Fibroblast of the conjunctiva (primary cell): ENCODE measurements at regions not wholly inside any gene's neighbourhood (a gene's known extent, or its start where the extent isn't known, plus 50 kb on each side); places are given as distances from the start of the nearest gene placed in this dataset.
"Not testable (repeated sequence)": the region's sequence is repeated elsewhere in the genome, so short reads cannot be mapped to it uniquely, and the experiment has no call there.

Experiments used
- DNase-seq: peaks from one replicate; pipeline ENCODE4 v3.0.0-alpha.2; 2010; ENCODE audit warnings: low read depth

DNA sequence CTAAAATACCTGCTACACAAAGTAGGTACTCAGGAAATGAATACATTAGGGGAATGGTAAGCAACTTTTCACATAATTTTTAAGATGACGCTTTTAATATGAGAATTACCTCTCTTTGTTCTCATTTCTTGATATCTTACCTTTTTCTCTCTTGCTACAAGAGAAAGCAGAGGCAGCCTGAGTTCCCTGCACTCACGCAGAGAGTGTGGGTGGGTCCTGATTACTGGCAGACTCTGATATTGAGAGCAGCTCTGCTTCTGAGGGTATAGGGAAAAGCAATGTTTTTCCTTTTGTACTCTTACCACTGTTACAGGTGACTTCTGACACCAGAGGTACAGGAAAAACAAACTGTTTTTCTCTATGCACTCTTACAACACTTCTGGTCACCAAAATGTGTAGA lies 420.2 kb upstream of the TMTC1 start:
- no peak for DNase-seq

GRCh38 chr12:30202521-30203254 lies 418.9 kb upstream of the TMTC1 start:
- no peak for DNase-seq

GRCh38 chr12:30201301-30202160 lies 417.8 kb upstream of the TMTC1 start:
- no peak for DNase-seq

GRCh38 chr12:30200864-30201263 lies 417.1 kb upstream of the TMTC1 start:
- DNase-seq: no peak

GRCh38 chr12:30197392-30198057 lies 413.8 kb upstream of the TMTC1 start:
- no peak for DNase-seq

- DNase-seq: no peak
Observed at GRCh38 chr12:30191696-30192455, 408.1 kb upstream of the TMTC1 start.

- DNase-seq: no peak
Observed at GRCh38 chr12:30188602-30189326, 405.0 kb upstream of the TMTC1 start.

DNA sequence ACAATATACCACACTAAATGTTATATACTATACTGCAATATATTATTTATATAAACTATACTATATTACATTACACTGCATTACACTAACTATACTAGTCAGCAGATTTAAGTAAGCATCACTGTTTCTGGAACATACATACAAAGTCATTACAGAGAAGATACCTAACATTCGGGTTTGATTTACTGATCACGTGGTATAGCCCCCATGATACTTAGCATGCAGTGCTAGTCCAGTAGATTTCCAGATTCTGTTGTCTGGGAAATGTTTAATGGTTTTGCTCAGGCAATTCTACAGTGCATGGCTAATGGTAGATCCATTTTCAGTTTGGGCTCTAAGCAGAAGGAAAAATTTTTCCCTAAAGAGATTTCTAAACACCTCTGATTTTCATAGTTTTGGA lies 403.7 kb upstream of the TMTC1 start:
- DNase-seq: no peak

GRCh38 chr12:30181334-30181733 lies 397.6 kb upstream of the TMTC1 start:
- DNase-seq: no peak

GRCh38 chr12:30180602-30181001 lies 396.9 kb upstream of the TMTC1 start:
- DNase-seq: no peak

- DNase-seq: no peak
Observed at GRCh38 chr12:30178916-30179315, 395.2 kb upstream of the TMTC1 start.

DNA sequence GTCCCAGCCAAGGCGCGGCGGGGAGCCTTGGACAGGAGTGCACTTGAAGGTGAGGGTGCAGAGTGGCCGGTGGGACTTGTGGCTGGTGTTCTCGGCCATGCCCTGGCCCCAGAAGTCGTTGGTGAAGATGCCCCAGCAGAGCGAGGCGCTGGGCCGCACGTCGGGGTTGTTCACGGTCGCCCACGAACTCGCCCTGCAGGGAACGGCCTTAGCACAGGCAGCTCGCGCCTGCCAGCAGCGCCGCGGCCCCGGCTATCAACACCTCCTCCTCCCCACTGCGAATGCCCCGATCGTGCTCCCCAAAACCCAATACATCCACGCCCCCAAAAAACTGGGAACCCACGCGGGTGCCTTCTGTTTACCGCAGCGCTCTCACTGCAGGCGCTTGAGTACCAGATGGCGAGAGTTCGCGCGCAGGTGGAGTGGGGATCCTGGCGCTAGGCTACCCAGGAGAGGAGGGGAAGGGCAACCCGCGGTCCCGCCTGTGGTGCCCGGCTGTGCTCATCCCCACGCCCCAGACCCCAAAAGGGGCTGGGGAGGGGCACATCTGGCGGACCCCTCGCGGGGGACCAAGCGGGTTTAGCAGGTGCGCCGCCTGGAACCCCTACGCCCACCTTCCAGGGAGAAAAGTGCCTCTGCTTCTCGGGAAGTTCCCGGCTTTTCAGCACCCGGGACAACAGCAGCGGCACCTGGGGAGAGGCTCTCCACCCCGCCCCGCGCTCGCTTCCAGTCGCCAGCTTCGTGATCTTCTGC lies 386.3 kb upstream of the TMTC1 start:
- DNase-seq: no peak

- DNase-seq: no peak
Observed at GRCh38 chr12:30166006-30166795, 382.5 kb upstream of the TMTC1 start.

DNA sequence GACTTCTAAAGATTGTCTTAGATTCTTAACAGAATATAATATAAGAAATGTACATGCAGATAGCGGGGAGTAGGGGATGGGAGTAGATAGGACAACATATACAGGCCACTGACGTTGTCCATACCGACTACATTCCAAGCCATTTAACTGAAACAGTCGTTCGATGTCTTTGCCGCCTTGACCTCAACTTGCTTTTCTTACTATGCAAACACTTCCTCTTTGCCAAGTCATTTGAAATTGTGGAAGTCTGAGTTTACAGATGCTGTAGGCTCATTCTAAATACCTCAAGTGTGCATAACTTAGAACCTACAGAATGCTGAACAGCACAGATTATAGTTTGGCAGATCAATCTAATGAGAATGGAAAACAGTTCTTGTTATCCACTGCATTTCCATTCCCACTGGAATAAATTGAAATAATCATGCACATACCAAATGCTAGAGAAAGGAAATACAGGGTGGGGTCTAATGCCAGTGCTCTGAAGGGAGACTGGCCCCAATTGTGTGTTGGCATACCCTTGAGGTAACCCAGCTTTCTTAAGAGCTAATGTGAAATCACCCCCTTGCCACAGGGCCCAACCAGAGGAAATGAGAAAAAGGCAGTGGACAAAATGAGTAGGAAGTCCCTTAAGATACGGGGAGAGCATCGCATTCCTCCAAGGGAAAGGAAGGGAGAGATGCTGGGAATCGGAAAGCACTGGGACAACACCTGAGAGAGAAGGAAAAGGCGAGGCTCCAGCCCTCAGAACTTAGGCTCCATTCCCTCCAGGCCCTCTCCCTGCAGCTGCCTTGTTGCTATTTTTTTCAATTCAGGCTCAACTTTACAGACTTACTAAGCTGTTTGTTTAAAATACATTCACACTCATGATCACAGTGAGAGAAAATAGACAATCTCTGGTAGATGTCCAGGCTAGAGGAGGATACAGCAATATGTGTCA lies 380.9 kb upstream of the TMTC1 start:
- DNase-seq: no peak

DNA sequence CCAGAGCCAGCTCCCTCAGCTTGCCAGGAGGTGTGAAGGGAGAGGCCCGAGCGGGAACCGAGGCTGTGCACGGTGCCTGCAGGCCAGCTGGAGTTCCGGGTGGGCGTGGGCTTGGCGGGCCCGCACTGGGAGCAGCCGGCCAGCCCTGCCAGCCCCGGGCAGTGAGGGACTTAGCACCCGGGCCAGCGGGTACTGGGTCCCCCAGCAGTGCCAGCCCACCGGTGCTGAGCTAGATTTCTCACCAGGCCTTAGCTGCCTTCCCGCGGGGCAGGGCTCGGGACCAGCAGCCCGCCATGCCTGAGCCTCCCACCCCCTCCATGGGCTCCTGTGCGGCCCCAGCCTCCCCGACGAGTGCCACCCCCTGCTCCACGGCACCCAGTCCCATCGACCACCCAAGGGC lies 373.1 kb upstream of the TMTC1 start:
- not testable (repeated sequence) for DNase-seq

DNA sequence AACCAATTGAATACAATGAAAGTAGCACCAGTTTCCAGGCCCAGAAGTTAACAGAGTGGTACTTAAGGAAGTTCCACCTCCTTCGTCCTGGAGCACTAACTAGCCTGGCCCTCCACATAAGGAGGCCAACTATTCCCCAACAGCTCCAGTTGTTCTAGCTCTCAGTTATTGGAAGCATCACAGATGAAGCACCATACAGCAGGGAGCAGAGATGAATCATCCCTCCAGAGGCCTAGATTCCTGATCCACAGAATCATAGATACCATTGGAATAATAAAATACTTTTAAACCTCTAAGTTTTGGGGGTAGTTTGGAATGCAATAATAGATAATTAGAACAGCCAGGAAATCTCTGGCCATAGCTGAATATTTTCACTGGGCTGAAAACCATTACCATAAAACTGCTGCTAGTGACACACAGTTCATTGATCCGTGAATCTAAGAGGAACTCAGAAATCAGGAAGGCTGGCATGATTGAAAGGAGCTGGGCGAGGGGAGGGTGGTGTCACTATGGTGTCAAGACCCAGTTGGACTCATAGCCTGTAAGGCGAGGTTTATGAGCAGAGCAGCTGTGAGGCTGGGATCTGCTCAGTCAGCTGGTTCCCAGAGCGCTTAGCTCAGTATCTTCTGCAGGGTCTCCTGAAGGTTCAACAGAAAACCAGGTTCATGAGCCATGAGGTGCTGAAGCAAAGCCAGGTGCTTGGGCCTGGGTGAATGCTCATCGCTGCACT lies 371.4 kb upstream of the TMTC1 start:
- DNase-seq: no peak

DNA sequence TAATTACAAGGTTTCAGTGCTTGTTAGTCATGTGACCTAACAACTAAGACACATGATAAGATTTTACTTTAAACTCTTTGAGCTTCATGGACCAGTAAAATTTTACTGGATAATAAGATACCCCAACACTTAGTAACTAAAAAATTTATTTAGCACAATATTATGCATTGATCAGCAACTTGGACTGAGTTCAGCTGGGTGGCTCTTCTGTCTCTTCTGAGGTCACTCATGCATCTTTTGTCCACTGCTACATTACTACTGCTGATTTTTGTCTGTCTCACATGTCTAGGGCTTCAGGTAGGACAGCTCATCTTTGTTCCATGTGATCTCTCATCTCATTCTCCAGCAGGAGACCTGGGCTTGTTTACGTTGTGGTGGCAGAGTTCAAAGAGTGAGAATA lies 370.2 kb upstream of the TMTC1 start:
- no peak for DNase-seq

DNA sequence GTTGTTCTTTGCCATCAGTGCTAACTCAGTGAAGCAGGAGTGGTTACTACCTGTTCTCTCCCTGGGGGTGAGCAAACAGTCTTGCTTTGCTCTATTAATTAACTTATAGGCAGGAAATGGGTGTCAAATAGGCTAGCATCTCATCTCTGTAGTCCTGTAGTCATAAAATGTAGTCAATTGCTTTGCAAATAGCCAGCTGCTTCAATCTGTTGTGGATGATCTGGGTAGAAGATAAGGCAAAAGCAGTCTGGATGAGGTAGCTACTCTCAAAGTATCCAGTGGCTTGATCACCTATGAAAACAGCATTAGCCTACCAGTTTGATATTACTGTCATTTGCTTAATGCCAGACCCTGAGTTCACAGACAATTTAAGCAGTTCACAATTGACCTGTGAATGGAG lies 369.0 kb upstream of the TMTC1 start:
- DNase-seq: no peak
